ENCODE measurements at regions not wholly inside any gene's neighbourhood (a gene's known extent, or its start where the extent isn't known, plus 50 kb on each side); places are given as distances from the start of the nearest gene placed in this dataset.

DNA sequence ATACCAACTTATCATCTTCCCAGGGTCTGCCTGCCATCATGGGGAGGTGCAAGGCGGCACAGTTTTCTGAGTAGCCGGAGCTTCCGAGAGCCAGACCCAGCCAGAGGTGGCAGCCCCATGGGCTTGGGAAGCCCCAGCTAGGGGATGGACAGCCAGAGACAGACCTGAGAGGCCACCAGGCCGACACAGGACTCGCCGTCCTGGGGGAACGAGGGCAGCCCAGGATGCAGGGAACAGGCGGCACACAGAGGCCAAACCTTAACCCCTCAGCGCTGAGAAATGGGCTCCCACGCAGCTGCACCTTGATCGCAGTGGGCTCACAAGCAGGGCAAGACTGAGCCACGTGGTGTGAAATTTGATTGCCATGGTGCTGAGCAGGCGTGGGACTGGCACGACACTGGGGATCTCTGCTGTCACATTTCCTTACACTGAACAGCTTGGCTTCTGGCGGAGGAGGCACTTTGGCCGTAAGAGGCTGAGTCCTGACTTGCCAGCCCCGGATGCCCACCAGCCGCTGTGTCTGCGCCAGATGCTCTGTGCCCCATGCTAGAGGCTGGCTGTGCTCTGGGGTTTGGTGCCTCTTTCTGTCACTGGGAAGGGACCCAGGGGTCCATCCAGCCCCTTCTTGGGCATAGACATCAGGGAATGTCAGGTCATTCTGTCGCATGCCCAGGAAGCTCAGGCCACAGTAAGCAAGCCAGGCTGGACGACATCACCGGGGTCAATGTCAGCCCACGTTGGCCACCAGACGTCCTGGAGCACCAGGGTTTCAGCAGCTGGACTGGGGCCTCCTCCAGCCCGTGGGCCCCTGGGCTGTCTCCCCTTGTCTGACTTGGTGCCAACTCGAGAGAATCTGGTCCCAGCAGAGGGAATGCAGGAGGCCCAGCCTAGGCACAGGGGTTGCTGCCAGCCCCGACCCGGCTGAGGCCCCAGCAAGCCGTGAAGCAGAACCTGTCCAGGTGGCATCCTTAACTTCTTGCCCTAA, 312.1 kb upstream of the MYT1L start:
- Histone ChIP-seq H3K9me2 (ENCODE audit: insufficient read depth) (no peaks in the 10 kb centered on the region), H3F3A (ENCODE audit: insufficient read depth, low read depth) (no peaks in the 10 kb centered on the region), H3K36me3 (ENCODE audit: low read depth) (no peaks in the 10 kb centered on the region), H3K9me3 (ENCODE audit: insufficient read depth, low read depth) (no peaks in the 10 kb centered on the region), H3K4me1 (replicated peaks; ENCODE audit: insufficient read depth) (no peaks in the 10 kb centered on the region), H3K79me2 (ENCODE audit: low read depth) (no peaks in the 10 kb centered on the region), H3K27me3 (ENCODE audit: insufficient read depth, low read depth) (peaks cover 92% of the 10 kb centered on the region), H3K27ac (no peak overlapping the region), H4K20me1 (ENCODE audit: insufficient read depth) (peaks cover 5% of the 10 kb centered on the region; the same call in 1 of the 2 replicates), H2AFZ (no peak overlapping the region), H3K4me3 (no peak overlapping the region), H3K4me2 (no peak overlapping the region)
- ChIA-PET CTCF (no interaction called here), POLR2A (ENCODE audit: unreplicated experiment) (no interaction called here)
- no TSS peak for BruUV-seq (replicated peaks)
- intact Hi-C loops (cut with micrococcal nuclease; ENCODE audit: unreplicated experiment), result no loop called here
- TF ChIP-seq, protein P1, sequence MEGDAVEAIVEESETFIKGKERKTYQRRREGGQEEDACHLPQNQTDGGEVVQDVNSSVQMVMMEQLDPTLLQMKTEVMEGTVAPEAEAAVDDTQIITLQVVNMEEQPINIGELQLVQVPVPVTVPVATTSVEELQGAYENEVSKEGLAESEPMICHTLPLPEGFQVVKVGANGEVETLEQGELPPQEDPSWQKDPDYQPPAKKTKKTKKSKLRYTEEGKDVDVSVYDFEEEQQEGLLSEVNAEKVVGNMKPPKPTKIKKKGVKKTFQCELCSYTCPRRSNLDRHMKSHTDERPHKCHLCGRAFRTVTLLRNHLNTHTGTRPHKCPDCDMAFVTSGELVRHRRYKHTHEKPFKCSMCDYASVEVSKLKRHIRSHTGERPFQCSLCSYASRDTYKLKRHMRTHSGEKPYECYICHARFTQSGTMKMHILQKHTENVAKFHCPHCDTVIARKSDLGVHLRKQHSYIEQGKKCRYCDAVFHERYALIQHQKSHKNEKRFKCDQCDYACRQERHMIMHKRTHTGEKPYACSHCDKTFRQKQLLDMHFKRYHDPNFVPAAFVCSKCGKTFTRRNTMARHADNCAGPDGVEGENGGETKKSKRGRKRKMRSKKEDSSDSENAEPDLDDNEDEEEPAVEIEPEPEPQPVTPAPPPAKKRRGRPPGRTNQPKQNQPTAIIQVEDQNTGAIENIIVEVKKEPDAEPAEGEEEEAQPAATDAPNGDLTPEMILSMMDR (conservative IDR thresholded peaks at IDR 0.05), result no peak
- TF ChIP-seq EZH2 (IDR thresholded peaks at IDR 0.05; ENCODE audit: low read depth), result no peak
- DNase-seq, result no peak

DNA sequence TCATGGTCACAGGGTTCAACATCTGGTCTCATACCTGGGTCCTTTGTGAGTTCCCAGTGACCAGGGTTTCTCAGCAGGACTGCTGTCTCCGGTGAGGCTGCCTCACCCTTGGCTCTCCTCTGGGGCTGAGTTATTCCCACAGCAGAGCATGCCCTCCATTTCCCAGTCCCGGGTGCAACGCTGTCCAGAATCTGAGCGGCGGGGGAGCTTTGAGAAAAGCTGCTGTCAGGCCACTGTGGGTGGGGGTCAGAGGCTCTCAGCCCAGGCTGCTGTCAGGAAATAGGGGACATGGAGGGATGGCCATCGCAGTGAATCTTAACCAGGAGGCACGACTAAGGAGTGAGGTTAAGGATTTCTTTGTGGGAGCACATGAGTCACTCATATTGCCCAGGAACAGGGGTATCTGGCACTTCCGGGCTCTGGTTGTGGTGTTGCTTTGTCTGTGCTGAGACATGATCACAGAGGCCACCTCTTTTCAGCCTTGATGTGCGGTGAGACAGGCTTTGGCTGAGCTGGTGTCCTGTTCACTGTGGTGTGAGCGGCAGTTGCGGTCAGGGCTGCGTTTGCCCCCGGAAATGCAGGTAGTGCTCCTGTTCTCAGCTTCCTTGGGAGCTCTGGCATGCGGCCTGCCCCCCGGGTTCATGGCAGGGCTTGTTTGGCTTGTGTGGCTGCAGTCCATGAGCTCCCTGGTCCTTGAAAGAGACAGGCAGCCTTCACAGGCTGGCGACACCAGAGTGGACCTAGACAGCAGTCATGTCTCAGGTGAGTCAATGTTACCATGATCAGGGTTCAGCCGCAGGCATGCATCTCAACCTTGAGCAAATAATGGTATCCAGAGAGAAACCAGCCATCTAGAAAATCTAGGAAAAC, 310.7 kb upstream of the MYT1L start:
- peaks cover 93% of the 10 kb centered on the region for H3K27me3 ChIP-seq (ENCODE audit: insufficient read depth, low read depth)
- H3K27ac ChIP-seq, result no peak overlapping the region
- H3K79me2 ChIP-seq (ENCODE audit: low read depth), result no peaks in the 10 kb centered on the region
- POLR2A ChIA-PET (ENCODE audit: unreplicated experiment), result no interaction called here
- H3K4me3 ChIP-seq, result no peak overlapping the region
- intact Hi-C loops (cut with micrococcal nuclease; ENCODE audit: unreplicated experiment), result no loop called here
- no peak overlapping the region for H2AFZ ChIP-seq
- DNase-seq, result no peak
- CTCF ChIA-PET, result no interaction called here
- TF ChIP-seq EZH2 (IDR thresholded peaks at IDR 0.05; ENCODE audit: low read depth), result no peak
- TF ChIP-seq, protein P1 (conservative IDR thresholded peaks at IDR 0.05), result no peak
- no peaks in the 10 kb centered on the region for H3K36me3 ChIP-seq (ENCODE audit: low read depth)
- no peak overlapping the region for H3K4me2 ChIP-seq
- no peaks in the 10 kb centered on the region for H3K4me1 ChIP-seq (replicated peaks; ENCODE audit: insufficient read depth)
- no peaks in the 10 kb centered on the region for H3K9me3 ChIP-seq (ENCODE audit: insufficient read depth, low read depth)
- H3F3A ChIP-seq (ENCODE audit: insufficient read depth, low read depth), result no peaks in the 10 kb centered on the region
- H4K20me1 ChIP-seq (ENCODE audit: insufficient read depth), result peaks cover 5% of the 10 kb centered on the region; the same call in 1 of the 2 replicates
- no peaks in the 10 kb centered on the region for H3K9me2 ChIP-seq (ENCODE audit: insufficient read depth)
- BruUV-seq (replicated peaks), result no TSS peak

DNA sequence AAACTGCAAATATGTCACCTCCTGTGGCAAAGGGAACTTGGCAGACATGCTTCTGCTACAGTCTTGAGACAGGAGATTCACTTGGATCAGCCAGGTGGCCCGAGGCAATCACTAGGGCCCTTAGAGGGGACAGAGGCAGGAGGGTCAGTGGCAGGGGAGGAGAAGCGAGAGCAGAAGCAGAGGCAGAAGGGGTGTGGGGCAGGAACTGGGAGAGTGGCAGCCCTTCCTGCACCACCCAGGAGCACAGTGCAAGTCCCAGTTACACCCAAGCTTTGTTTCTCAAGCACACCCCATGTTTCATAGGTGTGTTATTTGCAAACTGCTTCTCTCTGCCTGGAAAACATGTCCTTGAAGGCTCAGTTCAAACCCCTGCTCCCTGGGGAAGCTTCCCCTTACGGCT, 309.7 kb upstream of the MYT1L start:
- ChIA-PET POLR2A (ENCODE audit: unreplicated experiment) (no interaction called here), CTCF (no interaction called here)
- no peak for DNase-seq
- no TSS peak for BruUV-seq (replicated peaks)
- H3K9me2 ChIP-seq (ENCODE audit: insufficient read depth), result no peaks in the 10 kb centered on the region
- peaks cover 93% of the 10 kb centered on the region for H3K27me3 ChIP-seq (ENCODE audit: insufficient read depth, low read depth)
- no peak overlapping the region for H3K27ac ChIP-seq
- H4K20me1 ChIP-seq (ENCODE audit: insufficient read depth), result peaks cover 5% of the 10 kb centered on the region; the same call in 1 of the 2 replicates
- no peaks in the 10 kb centered on the region for H3K9me3 ChIP-seq (ENCODE audit: insufficient read depth, low read depth)
- no peaks in the 10 kb centered on the region for H3F3A ChIP-seq (ENCODE audit: insufficient read depth, low read depth)
- H3K4me2 ChIP-seq, result no peak overlapping the region
- no peaks in the 10 kb centered on the region for H3K36me3 ChIP-seq (ENCODE audit: low read depth)
- no peaks in the 10 kb centered on the region for H3K79me2 ChIP-seq (ENCODE audit: low read depth)
- H2AFZ ChIP-seq, result no peak overlapping the region
- intact Hi-C loops (cut with micrococcal nuclease; ENCODE audit: unreplicated experiment), result no loop called here
- H3K4me3 ChIP-seq, result no peak overlapping the region
- no peaks in the 10 kb centered on the region for H3K4me1 ChIP-seq (replicated peaks; ENCODE audit: insufficient read depth)
- no peak for TF ChIP-seq EZH2 (IDR thresholded peaks at IDR 0.05; ENCODE audit: low read depth)
- TF ChIP-seq, protein P1 (conservative IDR thresholded peaks at IDR 0.05), result no peak

All from PC-9 (cell line).